ENCODE measurements at regions not wholly inside any gene's neighbourhood (a gene's known extent, or its start where the extent isn't known, plus 50 kb on each side); places are given as distances from the start of the nearest gene placed in this dataset.

DNA sequence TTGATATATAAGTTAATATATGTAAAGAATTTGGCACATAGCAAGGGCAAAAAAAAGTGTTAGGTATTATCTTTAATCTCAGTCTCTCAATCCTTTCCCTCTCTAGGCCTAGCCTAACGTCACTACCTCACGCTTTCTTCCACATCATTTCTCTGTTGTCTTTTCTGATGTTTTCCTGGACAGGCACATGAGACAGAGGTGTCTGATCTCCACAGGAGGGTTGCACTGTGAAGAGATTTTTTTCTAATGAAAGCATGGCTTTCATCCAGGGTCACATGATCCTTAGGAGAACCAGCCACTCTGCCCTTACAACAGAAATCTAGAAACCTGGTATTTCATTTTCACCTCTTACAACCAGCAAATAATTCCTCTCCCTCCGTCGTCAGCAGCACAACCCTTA lies 1268.3 kb downstream of the XPNPEP1 start:
- no peak overlapping the region for H3K4me3 Mint-ChIP-seq (ENCODE audit: unreplicated experiment)
- no peak for DNase-seq
- Histone ChIP-seq H3K4me1 (no peaks in the 10 kb centered on the region), H3K27me3 (replicated peaks; ENCODE audit: control insufficient read depth, insufficient read depth, low read length) (no peaks in the 10 kb centered on the region), H3K4me3 (ENCODE audit: low read depth, low read length) (no peak overlapping the region), H3K9me3 (no peaks in the 10 kb centered on the region), H3K36me3 (ENCODE audit: control insufficient read depth, insufficient read depth, low read length) (no peaks in the 10 kb centered on the region)
- no peaks in the 10 kb centered on the region for H3K4me1 Mint-ChIP-seq (ENCODE audit: low read depth, unreplicated experiment)
- POLR2A ChIA-PET = no interaction called here
- CTCF ChIA-PET = no interaction called here
- no peaks in the 10 kb centered on the region for H3K27me3 Mint-ChIP-seq (ENCODE audit: insufficient read depth, unreplicated experiment)
- intact Hi-C loops (cut with micrococcal nuclease; ENCODE audit: unreplicated experiment) = no loop called here
- H3K27ac Mint-ChIP-seq (ENCODE audit: unreplicated experiment) = no peak overlapping the region
- no TSS peak for BruUV-seq (replicated peaks)
- no peaks in the 10 kb centered on the region for H3K9me3 Mint-ChIP-seq (ENCODE audit: unreplicated experiment)
- no peaks in the 10 kb centered on the region for H3K36me3 Mint-ChIP-seq (ENCODE audit: insufficient read depth, unreplicated experiment)
- no peak for TF ChIP-seq CTCF (IDR thresholded peaks at IDR 0.05; ENCODE audit: insufficient read depth in 1 of 2, low read depth in 1 of 2, low read length in 1 of 2, severe bottlenecking in 1 of 2, unreplicated experiment in 1 of 2)

- no peaks in the 10 kb centered on the region for H3K9me3 ChIP-seq
- no peak for DNase-seq
- no peak overlapping the region for H3K4me3 Mint-ChIP-seq (ENCODE audit: unreplicated experiment)
- BruUV-seq (replicated peaks) = no TSS peak
- H3K36me3 Mint-ChIP-seq (ENCODE audit: insufficient read depth, unreplicated experiment) = no peaks in the 10 kb centered on the region
- ChIA-PET POLR2A (no interaction called here), CTCF (no interaction called here)
- no peak overlapping the region for H3K27ac Mint-ChIP-seq (ENCODE audit: unreplicated experiment)
- TF ChIP-seq CTCF (IDR thresholded peaks at IDR 0.05; ENCODE audit: insufficient read depth in 1 of 2, low read depth in 1 of 2, low read length in 1 of 2, severe bottlenecking in 1 of 2, unreplicated experiment in 1 of 2) = no peak
- H3K27me3 ChIP-seq (replicated peaks; ENCODE audit: control insufficient read depth, insufficient read depth, low read length) = no peaks in the 10 kb centered on the region
- no peak overlapping the region for H3K4me3 ChIP-seq (ENCODE audit: low read depth, low read length)
- H3K9me3 Mint-ChIP-seq (ENCODE audit: unreplicated experiment) = no peaks in the 10 kb centered on the region
- intact Hi-C loops (cut with micrococcal nuclease; ENCODE audit: unreplicated experiment) = no loop called here
- H3K4me1 ChIP-seq = no peaks in the 10 kb centered on the region
- H3K27me3 Mint-ChIP-seq (ENCODE audit: insufficient read depth, unreplicated experiment) = no peaks in the 10 kb centered on the region
- H3K4me1 Mint-ChIP-seq (ENCODE audit: low read depth, unreplicated experiment) = no peaks in the 10 kb centered on the region
- H3K36me3 ChIP-seq (ENCODE audit: control insufficient read depth, insufficient read depth, low read length) = no peaks in the 10 kb centered on the region
Observed at GRCh38 chr10:108653531-108653930, 1269.8 kb downstream of the XPNPEP1 start.

DNA sequence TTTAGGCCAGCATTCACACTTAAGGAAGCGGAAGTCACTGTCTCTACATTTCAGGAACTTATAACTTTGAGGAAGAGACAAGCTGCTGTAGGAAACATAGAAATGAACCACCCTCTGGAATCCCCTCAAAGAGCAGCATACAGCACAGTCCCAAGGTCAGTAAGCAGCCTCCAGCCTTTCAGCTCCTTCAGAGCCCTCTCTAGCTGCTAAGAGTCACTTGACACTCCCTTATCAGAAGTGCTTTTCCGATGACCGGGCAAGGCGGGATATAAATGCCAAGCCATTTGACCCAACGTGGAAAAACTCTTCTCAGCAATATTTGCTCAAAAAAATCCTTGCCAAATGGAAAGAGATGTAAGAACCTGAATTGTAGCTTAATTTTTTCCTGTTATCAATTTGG lies 1284.3 kb downstream of the XPNPEP1 start:
- H3K27ac Mint-ChIP-seq (ENCODE audit: unreplicated experiment) = no peak overlapping the region
- no peaks in the 10 kb centered on the region for H3K36me3 Mint-ChIP-seq (ENCODE audit: insufficient read depth, unreplicated experiment)
- ChIA-PET POLR2A (no interaction called here), CTCF (no interaction called here)
- H3K27me3 Mint-ChIP-seq (ENCODE audit: insufficient read depth, unreplicated experiment) = no peaks in the 10 kb centered on the region
- no peaks in the 10 kb centered on the region for H3K4me1 Mint-ChIP-seq (ENCODE audit: low read depth, unreplicated experiment)
- TF ChIP-seq CTCF (IDR thresholded peaks at IDR 0.05; ENCODE audit: insufficient read depth in 1 of 2, low read depth in 1 of 2, low read length in 1 of 2, severe bottlenecking in 1 of 2, unreplicated experiment in 1 of 2) = no peak
- intact Hi-C loops (cut with micrococcal nuclease; ENCODE audit: unreplicated experiment) = no loop called here
- no TSS peak for BruUV-seq (replicated peaks)
- H3K9me3 ChIP-seq = no peaks in the 10 kb centered on the region
- no peaks in the 10 kb centered on the region for H3K36me3 ChIP-seq (ENCODE audit: control insufficient read depth, insufficient read depth, low read length)
- no peaks in the 10 kb centered on the region for H3K9me3 Mint-ChIP-seq (ENCODE audit: unreplicated experiment)
- H3K4me3 ChIP-seq (ENCODE audit: low read depth, low read length) = no peak overlapping the region
- H3K4me1 ChIP-seq = no peaks in the 10 kb centered on the region
- DNase-seq = no peak
- no peak overlapping the region for H3K4me3 Mint-ChIP-seq (ENCODE audit: unreplicated experiment)
- no peaks in the 10 kb centered on the region for H3K27me3 ChIP-seq (replicated peaks; ENCODE audit: control insufficient read depth, insufficient read depth, low read length)
